VCaP (cell line): ENCODE measurements at regions not wholly inside any gene's neighbourhood (a gene's known extent, or its start where the extent isn't known, plus 50 kb on each side); places are given as distances from the start of the nearest gene placed in this dataset.

Experiments
- H3K27ac ChIP-seq: fragments of 450-650 bp; 2 replicates; pipeline ENCODE4 v1.5.1; 2017
- CTCF ChIP-seq: fragments of 450-650 bp; conservative IDR thresholded peaks from 2 replicates; pipeline ENCODE4 v1.5.1; 2017; ENCODE audit warnings: mild to moderate bottlenecking, moderate library complexity

- no peak overlapping the region for H3K27ac ChIP-seq
- no peak for TF ChIP-seq CTCF
These were observed 299.5 kb downstream of the NPIPA8 start for GRCh38 chr16:18037051-18037450.

GRCh38 chr16:18024611-18025010 lies 311.9 kb downstream of the NPIPA8 start:
- H3K27ac ChIP-seq = no peak overlapping the region
- no peak for TF ChIP-seq CTCF

- H3K27ac ChIP-seq = no peak overlapping the region
- TF ChIP-seq CTCF = no peak
These were observed 318.2 kb downstream of the NPIPA8 start for GRCh38 chr16:18018376-18018775.

- TF ChIP-seq CTCF = no peak
These were observed 322.7 kb downstream of the NPIPA8 start for GRCh38 chr16:18013863-18014262.

GRCh38 chr16:18008356-18008755 lies 328.2 kb downstream of the NPIPA8 start:
- TF ChIP-seq CTCF = no peak
- H3K27ac ChIP-seq = no peak overlapping the region

More at GRCh38 chr16:18013863-18014262, 322.7 kb downstream of the NPIPA8 start:
- no peak overlapping the region for H3K27ac ChIP-seq

- TF ChIP-seq CTCF = no peak
- no peak overlapping the region for H3K27ac ChIP-seq
These were observed 333.5 kb downstream of the NPIPA8 start for GRCh38 chr16:18003033-18003432.

GRCh38 chr16:17998996-17999395 lies 337.5 kb downstream of the NPIPA8 start:
- no peak overlapping the region for H3K27ac ChIP-seq
- TF ChIP-seq CTCF = no peak

GRCh38 chr16:17998550-17998949 lies 338.0 kb downstream of the NPIPA8 start:
- no peak overlapping the region for H3K27ac ChIP-seq
- TF ChIP-seq CTCF = no peak
